RPMI7951 (cell line): ENCODE measurements at regions not wholly inside any gene's neighbourhood (a gene's known extent, or its start where the extent isn't known, plus 50 kb on each side); places are given as distances from the start of the nearest gene placed in this dataset.
A peak's percentile ranks its signal among the peaks of the same experiment; 100 is the strongest.
"Not testable (repeated sequence)": the region's sequence is repeated elsewhere in the genome, so short reads cannot be mapped to it uniquely, and the experiment has no call there.

Experiments used
- DNase-seq: peaks from one replicate; pipeline ENCODE4 v3.0.0-alpha.2; 2012; ENCODE audit warnings: low read depth

DNA sequence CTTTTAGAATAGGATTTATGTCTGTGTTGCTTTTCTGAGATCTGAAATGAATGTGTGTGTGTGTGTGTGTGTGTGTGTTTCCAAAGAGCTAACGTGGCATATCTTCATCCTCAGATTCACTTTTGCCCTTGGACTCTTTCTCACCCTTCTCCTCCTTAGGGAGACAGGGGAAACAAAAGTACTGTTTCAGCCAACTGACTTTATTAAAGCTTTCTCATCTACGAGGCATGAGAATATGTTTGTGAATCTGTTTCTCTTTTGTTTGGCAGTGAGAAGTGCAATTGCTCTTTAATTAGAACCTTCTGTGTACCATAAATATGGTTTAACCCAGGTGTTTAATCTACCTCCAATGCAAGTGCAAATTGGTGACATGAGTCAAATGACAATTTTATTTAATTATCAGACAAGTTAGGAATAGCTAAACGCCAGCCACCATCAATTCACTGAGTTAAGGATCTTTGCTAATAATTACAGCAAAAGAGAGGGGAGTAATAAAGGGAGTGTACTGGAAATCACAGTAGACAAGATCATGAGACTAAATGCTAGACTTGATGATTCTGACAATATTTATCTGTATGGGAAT lies 186.4 kb upstream of the COL3A1 start:
- DNase-seq = peak; percentile 54

DNA sequence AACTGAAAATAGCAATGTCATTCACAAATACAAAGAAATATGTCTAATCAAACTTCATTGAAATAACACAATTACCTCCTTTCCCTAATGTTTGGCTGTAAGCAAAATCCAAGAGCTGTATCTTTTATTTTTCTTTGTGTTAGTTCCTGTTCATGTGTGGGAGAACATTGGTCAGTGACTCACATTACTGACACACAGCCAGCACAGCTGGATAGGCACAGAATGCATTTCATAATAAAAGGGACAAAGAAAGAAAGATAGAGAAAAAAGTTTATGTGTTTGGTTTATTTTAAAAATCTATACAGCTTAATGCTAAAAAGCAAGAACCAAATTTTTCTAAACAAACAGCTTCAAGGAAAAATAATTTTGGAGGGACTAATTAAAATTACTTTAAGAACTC lies 185.6 kb upstream of the COL3A1 start:
- DNase-seq = peak; percentile 90

DNA sequence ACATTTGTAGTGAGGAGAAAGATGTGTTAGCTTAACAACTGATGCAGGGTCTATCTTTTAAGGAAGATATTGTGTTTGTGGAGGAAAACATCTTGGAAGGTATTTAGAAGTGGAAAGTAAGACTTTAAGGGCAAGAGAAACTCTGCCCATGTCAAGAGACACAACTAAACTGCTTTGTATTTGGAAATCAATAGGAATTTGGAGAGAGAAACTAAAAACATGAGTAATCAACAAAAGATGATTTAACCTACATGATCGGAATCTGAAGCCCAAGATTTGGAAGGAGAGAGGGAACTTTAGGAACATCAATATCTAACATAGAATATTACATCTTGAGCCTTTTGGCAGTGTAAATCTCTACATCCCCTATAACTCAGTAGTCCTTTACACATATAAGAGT lies 184.2 kb upstream of the COL3A1 start:
- no peak for DNase-seq

DNA sequence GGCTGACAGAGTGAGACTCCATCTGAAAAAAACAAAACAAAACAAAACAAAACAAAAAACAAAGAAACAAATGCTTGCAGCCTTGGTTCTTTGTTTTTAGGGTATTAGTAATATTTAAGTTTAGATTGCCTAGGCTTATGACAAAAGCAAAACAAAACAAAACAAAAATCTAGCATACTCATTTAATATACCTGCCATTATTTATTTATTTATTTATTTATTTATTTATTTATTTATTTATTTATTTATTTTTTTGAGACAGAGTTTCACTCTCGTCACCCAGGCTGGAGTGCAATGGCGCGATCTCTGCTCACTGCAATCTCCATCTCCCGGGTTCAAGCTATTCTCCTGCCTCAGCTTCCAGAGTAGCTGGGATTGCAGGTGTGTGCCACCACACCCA lies 179.7 kb upstream of the COL3A1 start:
- not testable (repeated sequence) for DNase-seq

DNA sequence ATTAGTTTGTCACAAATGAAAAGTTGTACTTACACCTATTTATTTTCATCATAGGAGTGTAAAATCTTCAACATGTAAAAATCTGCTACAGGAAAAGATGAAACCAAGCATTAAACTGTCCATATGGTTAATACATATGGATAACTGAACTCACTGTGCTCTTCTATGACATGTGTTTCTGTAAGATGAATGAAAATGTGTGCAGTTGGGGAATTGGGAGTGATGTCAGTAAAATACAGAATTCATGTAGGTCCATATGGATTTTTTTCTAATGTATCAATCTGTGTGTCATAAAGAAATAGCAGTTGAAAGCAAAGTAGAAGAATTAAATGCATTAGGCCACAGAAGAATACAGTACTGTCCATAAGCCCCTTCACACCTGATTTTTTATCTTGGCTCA lies 178.4 kb upstream of the COL3A1 start:
- no peak for DNase-seq

DNA sequence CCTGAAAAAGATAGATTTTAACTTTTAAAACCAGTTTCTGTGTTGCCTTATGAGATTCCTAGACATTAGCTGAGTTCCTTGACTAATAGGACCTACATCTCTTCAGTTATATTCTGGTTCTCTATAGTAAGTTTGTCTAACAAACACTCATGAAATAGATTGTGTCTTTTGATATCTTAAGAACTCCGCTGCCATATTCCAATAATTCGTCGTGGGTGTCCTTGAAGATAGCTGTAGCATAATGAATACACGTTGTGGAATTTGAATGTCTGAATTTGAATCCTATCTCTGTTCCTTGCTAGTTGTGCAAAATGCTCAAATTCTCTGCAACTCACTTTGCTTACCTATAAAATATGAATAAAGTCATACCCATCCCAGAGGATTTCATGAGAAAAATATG lies 176.8 kb upstream of the COL3A1 start:
- DNase-seq = no peak

DNA sequence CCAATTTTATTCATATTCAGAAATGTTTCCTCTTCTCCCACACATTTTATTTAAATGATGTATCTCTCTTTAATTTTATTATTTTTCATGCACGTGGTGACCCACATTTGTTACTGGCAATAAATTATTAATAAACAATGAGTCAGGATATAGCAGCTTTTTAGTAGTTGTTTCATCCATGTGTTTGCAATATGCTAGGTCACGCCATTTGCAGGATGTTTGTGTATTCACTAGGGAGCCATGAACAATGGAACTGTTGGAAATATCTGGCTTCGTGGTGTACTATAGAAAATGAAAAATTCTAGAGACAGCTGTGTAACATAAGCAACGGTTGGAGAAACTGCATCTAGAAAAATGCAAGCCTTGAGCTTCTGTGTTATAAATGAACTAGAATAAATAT lies 176.0 kb upstream of the COL3A1 start:
- peak; percentile 53 for DNase-seq

DNA sequence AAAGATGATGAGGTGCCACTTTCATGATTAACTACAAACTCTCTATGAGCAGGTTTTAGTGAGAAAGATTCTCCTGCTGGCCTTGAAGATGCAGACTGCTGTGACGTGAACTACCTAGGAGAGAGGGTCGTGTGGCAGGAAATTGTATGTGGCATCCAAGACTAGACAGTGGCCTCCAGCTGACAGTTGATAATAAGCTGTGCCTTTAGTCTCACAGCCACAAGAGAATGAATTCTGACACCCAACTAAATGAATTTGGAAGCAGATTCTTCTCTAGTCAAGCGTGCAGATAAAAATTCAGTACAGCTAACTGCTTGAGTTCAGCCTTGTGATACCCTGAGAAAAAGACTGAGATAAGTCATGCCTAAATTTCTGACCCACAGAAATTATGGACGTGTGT lies 169.0 kb upstream of the COL3A1 start:
- DNase-seq = no peak

DNA sequence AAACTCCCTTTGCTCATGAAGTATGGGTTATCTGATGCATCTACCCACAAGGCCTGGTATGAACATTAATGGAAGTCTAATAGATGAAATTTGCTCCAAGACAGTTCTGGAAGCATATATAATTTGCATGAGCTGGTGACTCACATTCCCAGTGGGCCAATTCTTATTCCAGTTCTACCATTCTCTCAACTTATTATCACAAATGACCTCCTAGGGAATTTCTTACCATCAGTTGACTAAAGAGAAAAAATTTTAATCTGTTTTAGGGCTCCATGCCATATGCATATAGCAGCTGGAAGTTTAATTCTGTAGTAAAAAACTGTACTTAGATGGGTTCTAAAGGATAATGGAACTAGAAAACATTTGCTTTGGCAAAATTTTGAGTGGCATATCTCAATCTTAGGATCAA lies 165.2 kb upstream of the COL3A1 start:
- peak; percentile 82 for DNase-seq

DNA sequence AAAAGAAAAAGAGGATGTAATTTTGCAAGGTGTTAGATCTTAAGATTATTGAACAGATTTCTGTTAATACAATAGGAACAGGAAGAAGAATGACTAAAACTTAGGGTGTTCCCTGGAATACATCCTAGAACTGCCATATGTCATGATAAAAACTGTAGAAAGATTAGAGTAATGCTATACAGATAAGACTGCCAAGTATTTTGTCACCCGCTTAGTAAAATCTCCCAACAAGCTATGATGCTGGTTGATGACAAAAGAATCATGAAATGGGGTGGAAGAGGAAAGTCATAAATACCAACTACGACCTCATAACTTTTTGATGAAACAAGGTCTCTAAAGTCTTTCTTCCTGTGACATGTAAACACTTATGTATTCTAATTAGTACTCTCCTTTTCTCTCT lies 163.6 kb upstream of the COL3A1 start:
- no peak for DNase-seq

DNA sequence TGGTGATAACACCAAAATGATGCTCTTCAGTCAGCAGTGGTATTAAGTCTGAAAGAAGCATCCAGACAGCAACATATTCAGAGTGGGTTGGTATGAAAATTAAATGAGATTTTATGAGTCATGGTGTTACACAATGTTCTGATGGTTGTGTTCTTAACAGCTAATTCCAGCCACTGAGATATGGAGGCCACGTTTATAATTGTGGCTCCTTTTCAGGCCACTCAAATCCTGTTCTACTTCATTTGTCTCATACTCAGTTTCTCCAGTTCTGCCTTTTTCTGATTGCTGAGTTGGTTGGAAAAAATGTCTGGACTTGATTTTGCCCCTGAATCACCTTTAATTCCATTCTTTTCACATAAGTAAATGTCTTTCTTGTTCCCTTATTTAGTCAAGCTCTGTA lies 162.7 kb upstream of the COL3A1 start:
- DNase-seq = peak; percentile 48

DNA sequence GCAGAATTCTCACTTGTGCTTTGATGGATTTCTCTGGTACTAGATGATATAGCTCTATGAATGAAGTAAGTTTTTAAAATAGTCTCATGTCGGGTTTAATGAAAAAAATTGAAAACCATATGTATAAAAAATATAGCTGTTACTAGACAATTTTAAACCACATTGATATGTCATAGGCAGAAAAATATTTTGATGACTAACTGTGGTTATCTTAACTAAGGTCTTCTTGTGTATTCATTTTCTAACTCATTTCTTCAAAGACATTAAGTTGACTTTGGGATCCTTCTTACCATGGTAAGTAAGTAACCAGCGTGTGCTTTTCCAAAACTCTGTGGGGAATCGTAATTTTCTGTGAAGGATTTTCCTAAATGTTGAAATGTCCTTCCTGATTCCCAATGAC lies 160.9 kb upstream of the COL3A1 start:
- DNase-seq = peak; percentile 20

DNA sequence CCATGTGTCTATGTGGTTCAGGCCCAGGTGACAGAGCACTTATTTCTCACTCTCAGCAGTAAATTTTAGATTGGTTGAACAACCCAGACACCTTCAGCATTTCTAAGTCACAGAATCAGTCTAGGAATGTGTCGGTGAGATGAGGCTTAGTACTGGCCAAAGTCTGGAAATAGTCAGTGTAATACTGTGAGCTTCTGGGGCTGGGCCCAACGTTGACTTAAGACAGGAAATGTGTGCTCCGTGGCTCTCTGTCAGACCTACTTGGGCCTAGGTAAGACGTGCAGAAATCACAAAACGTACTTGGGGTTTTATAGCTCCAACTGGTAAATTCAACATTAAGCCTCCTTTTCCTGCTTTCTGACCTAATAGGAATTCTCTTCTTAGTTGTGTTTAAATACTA lies 160.3 kb upstream of the COL3A1 start:
- DNase-seq = peak; percentile 3

DNA sequence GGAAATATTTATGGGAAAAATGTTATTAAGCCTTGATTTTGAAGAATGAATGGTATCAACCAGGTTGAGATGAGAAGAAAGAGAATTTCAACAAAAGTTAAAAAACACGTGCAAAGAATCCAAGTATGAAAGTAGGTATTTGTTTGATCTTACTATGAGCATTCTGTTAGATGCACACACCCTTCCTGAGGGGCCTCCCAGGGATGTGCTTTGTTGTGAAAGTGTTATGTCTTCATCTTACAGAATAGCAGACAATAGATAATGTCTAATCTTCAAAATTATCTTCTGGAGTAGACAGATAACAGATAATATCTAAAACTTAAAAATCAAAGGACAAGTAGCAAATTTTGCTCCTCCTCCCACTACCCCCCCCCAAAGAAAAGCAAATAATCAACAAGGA lies 155.2 kb upstream of the COL3A1 start:
- DNase-seq = no peak

DNA sequence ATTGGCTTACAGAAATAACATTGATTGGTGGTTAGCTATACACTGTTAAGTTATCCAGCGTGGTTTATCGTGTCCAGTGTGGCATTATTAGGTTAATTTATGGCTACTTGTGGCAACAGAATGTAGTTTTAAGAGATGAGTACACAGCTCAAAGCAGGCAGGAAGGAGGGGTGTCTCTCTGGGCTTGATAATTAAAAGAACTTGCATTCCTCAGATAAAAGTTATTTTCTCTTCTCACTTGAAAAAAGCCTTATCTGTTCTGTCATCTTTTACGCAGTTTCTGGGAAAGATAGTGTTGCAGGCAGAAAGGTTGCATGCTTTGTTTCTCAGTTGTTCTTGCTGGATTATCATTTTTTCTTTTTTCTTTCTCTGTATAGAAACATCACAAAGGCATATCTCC lies 154.4 kb upstream of the COL3A1 start:
- peak; percentile 10 for DNase-seq

DNA sequence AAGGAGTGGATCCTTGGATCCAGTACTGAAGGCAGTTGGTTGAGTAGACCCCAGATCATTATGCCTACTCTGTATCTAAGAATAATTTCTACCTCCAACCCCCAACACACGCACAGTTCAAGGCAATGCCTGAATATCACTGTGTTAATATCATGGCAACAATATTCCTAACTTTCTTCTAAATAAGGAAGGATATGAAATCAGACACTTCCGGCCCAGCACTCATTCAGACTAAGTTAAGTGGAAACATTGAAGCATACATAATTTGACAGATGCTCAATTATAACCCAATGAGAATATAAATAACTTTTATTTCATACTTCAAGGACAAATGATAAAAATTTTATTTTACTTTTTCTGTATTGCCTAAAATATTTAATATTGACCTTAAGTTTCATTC lies 153.6 kb upstream of the COL3A1 start:
- DNase-seq = no peak

DNA sequence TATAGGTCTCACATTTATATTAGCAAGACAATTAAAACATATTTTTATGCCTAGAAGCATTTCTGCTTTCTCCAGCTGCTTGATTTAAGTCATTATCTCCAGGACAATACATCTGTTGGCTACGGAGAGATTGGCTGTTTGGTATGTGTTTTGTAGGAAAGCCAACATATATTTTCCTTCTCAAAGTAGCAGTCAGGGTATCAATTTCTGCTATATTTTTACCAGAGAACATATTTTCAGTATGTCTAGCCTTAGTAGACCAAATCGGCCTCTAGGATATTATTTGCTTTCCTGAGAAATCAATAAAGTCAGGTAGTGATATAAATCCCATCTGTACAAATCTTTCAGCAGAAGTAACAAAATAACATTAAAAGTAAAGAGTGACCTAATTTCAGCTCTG lies 150.0 kb upstream of the COL3A1 start:
- no peak for DNase-seq

DNA sequence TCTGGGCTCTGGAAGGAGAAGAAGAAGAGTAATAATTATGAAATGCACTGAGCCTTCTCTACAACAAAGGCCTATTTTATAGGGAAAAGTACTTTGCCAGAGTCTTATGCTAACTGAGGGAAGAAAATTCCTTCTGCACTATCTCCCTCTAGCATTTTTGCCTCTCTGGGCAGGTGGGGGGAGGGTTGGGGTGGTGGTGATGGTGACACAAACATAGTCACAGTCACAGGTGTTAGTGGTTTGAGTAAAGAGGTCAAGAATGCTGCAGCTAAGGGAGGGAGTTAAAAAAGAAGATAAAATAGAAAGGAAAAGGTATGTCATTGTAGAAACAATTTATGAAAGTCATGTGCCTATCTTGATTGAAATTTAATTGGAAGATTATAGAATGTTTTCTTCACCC lies 140.8 kb upstream of the COL3A1 start:
- DNase-seq = no peak

DNA sequence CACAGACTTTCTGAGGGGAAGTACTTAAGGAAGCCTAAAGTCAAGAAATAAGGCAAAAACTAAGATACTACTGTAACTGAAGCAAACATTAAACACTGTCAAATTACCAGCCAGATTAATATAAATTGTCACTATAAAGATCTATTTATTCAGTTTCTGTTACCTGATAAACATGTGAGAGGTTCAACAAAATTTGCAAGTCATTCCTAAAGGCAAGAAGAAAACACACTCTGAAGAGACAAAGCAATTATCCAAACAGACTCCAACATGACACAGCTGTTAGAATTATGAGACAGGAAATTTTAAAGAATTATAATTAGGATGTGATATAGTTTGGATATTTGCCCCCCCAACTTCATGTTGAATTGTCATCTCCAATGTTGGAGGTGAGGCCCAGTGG lies 140.4 kb upstream of the COL3A1 start:
- no peak for DNase-seq

DNA sequence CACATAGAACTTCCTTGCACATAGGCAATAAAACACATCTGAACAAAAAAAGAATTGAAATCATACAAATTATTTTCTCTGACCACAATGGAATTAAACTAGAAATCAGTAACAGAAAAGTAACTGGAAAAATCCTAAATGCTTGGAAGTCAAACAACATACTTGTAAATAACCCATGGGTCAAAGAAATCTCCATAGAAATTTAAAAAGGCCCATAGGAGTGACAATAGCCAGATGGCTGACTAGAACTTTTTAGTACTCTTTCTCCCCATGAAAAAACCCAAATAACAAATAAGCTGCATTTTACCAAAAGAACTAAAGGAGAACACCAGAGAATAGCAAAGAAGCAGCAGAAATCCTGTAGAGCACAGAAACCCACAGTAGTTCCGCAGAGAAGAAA lies 139.2 kb upstream of the COL3A1 start:
- no peak for DNase-seq

DNA sequence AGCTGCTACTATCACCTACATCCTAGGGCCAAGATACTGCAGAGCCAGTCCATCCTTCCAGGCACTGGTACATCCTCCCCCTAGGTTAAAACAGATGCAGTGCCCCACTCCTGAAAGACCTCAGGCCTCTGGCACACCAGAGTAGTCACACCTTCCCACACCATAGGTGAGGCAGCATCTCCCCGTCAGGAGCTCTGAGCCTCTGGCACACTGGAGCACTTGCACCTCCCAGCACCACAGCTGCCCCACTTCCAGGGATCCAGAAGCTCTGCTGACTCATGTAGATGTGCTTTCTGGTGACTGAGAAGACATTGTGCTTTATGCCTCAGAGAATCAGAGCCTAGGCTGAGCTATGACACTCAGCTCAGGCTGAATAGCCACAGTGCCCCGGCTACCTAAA lies 138.4 kb upstream of the COL3A1 start:
- DNase-seq = no peak

DNA sequence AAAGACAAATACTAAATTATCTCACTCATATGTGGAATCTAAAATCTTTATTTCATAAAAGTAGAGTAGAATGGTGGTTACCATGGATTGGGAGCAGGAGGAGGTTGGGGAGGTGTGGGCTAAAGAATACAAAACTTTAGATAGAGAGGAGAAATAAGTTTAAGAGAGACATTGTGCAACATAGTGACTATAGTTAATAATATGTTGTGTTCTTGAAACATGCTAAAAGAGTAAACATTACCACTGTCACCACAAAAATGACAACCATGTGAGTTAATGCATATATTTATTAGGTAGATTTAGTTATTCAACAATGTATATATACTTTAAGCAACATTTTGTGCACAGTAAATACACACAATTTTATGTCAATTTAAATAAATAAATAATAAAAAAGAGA lies 128.5 kb upstream of the COL3A1 start:
- no peak for DNase-seq

DNA sequence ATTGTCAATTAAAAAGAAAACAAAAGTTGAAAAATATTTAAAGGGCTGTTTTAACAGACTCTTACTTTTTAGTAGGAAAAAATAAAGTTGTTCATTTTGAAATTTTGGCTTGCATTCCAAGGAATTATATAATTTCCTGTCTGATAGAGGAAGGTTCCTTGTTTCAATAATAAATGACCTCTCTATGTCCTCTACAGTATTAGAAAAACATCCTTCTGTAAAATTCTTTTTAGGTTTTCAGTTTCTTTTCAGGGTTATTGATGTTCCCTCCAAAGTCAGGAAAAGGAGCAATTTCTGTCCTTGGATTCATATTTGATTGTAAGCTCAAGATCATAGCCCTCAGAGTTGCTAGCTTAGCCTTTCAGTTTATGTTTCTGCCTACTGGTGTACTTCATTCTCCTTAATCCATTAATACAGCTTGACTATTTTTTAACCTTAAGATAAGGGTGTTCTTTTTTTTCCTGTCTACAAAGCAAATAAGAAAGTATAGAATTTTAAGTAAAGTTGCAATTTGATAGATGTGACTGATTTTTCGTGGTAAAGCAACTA lies 125.2 kb upstream of the COL3A1 start:
- DNase-seq = no peak

DNA sequence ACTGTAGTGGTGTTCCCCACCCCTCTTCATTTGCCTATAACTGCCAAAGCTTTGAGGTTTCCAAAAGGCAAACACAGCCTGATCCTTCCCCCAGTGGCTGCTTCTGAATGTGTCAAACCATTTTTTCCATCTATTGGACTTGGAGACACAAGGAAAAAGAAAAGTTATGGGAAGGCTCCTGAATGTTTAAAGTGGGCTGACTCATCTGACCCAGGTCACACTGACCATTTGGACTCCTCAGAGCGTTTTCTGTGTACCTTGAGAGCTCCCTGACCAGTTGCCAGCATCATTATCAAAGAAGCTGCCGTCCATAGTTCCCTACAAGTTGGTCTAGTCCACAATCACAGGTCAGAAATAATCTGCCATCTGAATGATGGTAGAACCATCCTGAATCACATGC lies 123.4 kb upstream of the COL3A1 start:
- DNase-seq = peak; percentile 44
